Vagina (tissue), 2 donors: ENCODE measurements at regions not wholly inside any gene's neighbourhood (a gene's known extent, or its start where the extent isn't known, plus 50 kb on each side); places are given as distances from the start of the nearest gene placed in this dataset.

Source experiments
- DNase-seq, 2 donors: peaks; one replicate each; pipeline ENCODE4 v3.0.0-alpha.2; 2017; ENCODE audit errors: extremely low spot score in 2 of 2
- H3K27ac ChIP-seq: fragments of 200-600 bp; sonication (generic); one replicate; pipeline ENCODE4 v1.5.1; 2019
- H3K27me3 ChIP-seq: fragments of 200-600 bp; sonication (generic); one replicate; pipeline ENCODE4 v1.5.1; 2019
- H3K36me3 ChIP-seq, 2 donors: fragments of 200-600 bp; sonication (generic); one replicate each; pipeline ENCODE4 v1.5.1; 2017 to 2019
- H3K4me1 ChIP-seq: fragments of 200-600 bp; sonication (generic); one replicate; pipeline ENCODE4 v1.5.1; 2019
- H3K4me3 ChIP-seq, 2 donors: fragments of 200-600 bp; sonication (generic); 1 replicate in 1 of 2; 2 replicates in 1 of 2; pipeline ENCODE4 v1.5.1; 2016 to 2019
- H3K9me3 ChIP-seq: fragments of 200-600 bp; sonication (generic); one replicate; pipeline ENCODE4 v1.5.1; 2019
- POLR2A ChIP-seq, 2 donors: fragments of 450-650 bp; IDR thresholded peaks; one replicate each; pipeline ENCODE4 v1.6.1; 2017; ENCODE audit warnings: antibody characterized with exemption in 2 of 2, mild to moderate bottlenecking in 2 of 2, moderate library complexity in 2 of 2
- POLR2AphosphoS5 ChIP-seq, 2 donors: sonication (generic); formaldehyde crosslinking; IDR thresholded peaks; one replicate each; pipeline ENCODE4 v1.9.0; 2017; ENCODE audit warnings: antibody characterized with exemption in 2 of 2, mild to moderate bottlenecking in 2 of 2, low read depth in 1 of 2; ENCODE audit not compliant: insufficient read depth in 1 of 2
- intact Hi-C: fragments of 100-400 bp; cut with DNase I; formaldehyde crosslinking; loops from one replicate; pipeline ENCODE4 v1.15.1; 2023
- TF ChIP-seq, protein P1 (sequence below), 3 experiments: fragments of 450-650 bp in 2 of 3; fragments of 200-600 bp in 1 of 3; sonication (generic) in 1 of 3; IDR thresholded peaks; one replicate each; pipeline ENCODE4 v1.5.1; 2017 to 2019; ENCODE audit warnings: antibody characterized with exemption in 3 of 3, mild to moderate bottlenecking in 2 of 3, moderate library complexity in 2 of 3

GRCh38 chr12:88354691-88355090 is 212.6 kb downstream of the TMTC3 start:
- Histone ChIP-seq H3K4me3 (no peak overlapping the region), H3K27me3 (no peaks in the 10 kb centered on the region), H3K27ac (no peak overlapping the region), H3K9me3 (no peaks in the 10 kb centered on the region), H3K4me1 (no peaks in the 10 kb centered on the region), H3K36me3 (no peaks in the 10 kb centered on the region)
- DNase-seq: no peak
- intact Hi-C loops: no loop called here
- TF ChIP-seq POLR2AphosphoS5 (IDR thresholded peaks at IDR 0.05; ENCODE audit: insufficient read depth in 1 of 2, low read depth in 1 of 2): no peak
- no peak for TF ChIP-seq POLR2A (IDR thresholded peaks at IDR 0.05)
- TF ChIP-seq, protein P1, sequence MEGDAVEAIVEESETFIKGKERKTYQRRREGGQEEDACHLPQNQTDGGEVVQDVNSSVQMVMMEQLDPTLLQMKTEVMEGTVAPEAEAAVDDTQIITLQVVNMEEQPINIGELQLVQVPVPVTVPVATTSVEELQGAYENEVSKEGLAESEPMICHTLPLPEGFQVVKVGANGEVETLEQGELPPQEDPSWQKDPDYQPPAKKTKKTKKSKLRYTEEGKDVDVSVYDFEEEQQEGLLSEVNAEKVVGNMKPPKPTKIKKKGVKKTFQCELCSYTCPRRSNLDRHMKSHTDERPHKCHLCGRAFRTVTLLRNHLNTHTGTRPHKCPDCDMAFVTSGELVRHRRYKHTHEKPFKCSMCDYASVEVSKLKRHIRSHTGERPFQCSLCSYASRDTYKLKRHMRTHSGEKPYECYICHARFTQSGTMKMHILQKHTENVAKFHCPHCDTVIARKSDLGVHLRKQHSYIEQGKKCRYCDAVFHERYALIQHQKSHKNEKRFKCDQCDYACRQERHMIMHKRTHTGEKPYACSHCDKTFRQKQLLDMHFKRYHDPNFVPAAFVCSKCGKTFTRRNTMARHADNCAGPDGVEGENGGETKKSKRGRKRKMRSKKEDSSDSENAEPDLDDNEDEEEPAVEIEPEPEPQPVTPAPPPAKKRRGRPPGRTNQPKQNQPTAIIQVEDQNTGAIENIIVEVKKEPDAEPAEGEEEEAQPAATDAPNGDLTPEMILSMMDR (IDR thresholded peaks at IDR 0.05): no peak

DNA sequence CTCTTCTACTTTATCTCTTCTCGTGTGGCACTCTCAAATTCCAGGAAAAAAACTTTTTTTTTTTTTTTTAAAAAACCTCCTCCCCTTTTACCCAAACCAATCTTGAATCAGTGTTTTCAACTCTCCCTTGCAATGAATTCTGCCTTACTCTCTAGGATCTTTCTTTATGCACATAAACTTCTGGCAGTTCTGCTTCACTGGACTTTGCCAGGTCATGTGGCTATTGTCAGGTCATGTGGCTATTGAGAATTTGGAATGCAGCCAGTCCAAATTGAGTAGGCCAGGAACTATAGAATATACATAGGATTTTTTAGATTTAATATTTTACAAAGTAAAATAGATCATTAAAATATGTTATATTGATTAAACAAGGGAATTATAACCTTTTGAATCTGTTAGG is 218.2 kb downstream of the TMTC3 start:
- no peak overlapping the region for H3K4me3 ChIP-seq

DNA sequence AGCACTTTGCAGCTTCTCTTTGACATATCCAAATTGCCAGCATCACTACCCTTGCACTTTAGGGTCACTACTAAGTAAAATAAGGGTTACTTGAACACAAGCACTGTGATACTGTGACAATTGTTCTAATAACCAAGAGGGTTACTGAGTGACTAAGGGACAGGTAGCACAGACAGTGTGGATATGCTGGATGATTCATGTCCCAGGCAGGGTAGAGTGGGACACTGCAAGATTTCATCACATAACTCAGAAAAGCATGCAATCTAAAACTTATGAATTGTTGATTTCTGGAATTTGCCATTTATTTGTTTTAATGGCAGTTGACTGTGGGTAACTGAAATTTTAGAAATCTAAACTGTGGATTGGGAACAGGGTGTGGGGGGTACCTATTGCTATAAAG is 218.8 kb downstream of the KITLG start:
- H3K27me3 ChIP-seq: no peaks in the 10 kb centered on the region
- H3K27ac ChIP-seq: no peak overlapping the region
- DNase-seq: no peak
- TF ChIP-seq, protein P1 (IDR thresholded peaks at IDR 0.05): no peak
- TF ChIP-seq POLR2AphosphoS5 (IDR thresholded peaks at IDR 0.05; ENCODE audit: insufficient read depth in 1 of 2, low read depth in 1 of 2) (no peak), POLR2A (IDR thresholded peaks at IDR 0.05) (no peak)
- intact Hi-C loops: no loop called here
- H3K4me3 ChIP-seq: no peak overlapping the region
- H3K9me3 ChIP-seq: no peaks in the 10 kb centered on the region
- peaks cover 12% of the 10 kb centered on the region for H3K4me1 ChIP-seq
- H3K36me3 ChIP-seq: no peaks in the 10 kb centered on the region

More for the DNA sequence above, 218.2 kb downstream of the TMTC3 start:
- no peak overlapping the region for H3K27ac ChIP-seq
- H3K27me3 ChIP-seq: no peaks in the 10 kb centered on the region
- TF ChIP-seq POLR2AphosphoS5 (IDR thresholded peaks at IDR 0.05; ENCODE audit: insufficient read depth in 1 of 2, low read depth in 1 of 2): no peak
- TF ChIP-seq, protein P1 (IDR thresholded peaks at IDR 0.05): no peak
- no peak for TF ChIP-seq POLR2A (IDR thresholded peaks at IDR 0.05)
- no peak for DNase-seq
- H3K36me3 ChIP-seq: no peaks in the 10 kb centered on the region
- no peaks in the 10 kb centered on the region for H3K9me3 ChIP-seq
- peaks cover 12% of the 10 kb centered on the region for H3K4me1 ChIP-seq
- intact Hi-C loops: no loop called here

DNA sequence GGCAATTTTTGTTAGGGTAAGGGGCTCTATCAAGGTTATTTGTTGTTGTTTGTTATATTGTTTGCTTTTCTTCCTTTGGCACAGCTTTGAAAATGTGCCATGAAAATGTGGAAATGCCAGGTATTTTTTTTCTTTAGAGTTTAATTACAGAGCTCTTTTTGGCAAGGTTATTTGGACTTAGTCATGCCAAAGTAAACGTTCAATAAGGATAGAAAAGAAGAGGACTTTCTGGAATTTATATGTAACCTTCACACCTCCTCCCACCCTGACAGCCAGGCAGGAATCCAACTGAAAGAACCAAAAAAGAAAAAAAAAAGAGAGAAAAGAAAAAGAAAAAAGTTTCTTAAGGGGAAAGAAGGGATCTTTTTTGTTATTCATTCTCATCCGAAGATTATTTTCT is 217.8 kb downstream of the KITLG start:
- intact Hi-C loops: no loop called here
- Histone ChIP-seq H3K4me3 (no peak overlapping the region), H3K9me3 (no peaks in the 10 kb centered on the region), H3K27me3 (no peaks in the 10 kb centered on the region), H3K4me1 (peaks cover 12% of the 10 kb centered on the region), H3K36me3 (no peaks in the 10 kb centered on the region), H3K27ac (no peak overlapping the region)
- DNase-seq: no peak
- TF ChIP-seq POLR2A (IDR thresholded peaks at IDR 0.05) (no peak), POLR2AphosphoS5 (IDR thresholded peaks at IDR 0.05; ENCODE audit: insufficient read depth in 1 of 2, low read depth in 1 of 2) (no peak)
- TF ChIP-seq, protein P1 (IDR thresholded peaks at IDR 0.05): no peak

DNA sequence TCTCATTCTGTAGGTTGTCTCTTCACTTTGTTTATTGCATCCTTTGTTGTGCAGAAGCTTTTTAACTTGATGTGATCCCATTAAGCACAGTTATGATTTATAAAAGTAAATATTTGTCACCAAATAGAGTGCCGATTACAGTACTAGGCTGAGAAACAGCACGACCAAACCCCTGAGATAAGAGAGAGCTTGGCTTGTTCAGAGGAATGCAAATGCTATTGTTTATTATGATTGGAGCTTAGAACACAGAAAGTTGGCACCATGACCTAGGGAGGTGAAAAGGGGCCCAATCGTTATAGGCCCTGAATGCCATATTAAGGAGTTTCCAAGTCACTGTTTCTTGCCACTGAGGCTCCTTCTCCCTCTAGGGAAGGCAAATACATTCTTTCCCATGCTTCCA is 214.9 kb downstream of the KITLG start:
- Histone ChIP-seq H3K27me3 (no peaks in the 10 kb centered on the region), H3K36me3 (no peaks in the 10 kb centered on the region), H3K4me3 (no peak overlapping the region), H3K9me3 (no peaks in the 10 kb centered on the region), H3K4me1 (peaks cover 12% of the 10 kb centered on the region), H3K27ac (no peak overlapping the region)
- DNase-seq: no peak
- intact Hi-C loops: no loop called here
- TF ChIP-seq, protein P1 (IDR thresholded peaks at IDR 0.05): no peak
- no peak for TF ChIP-seq POLR2AphosphoS5 (IDR thresholded peaks at IDR 0.05; ENCODE audit: insufficient read depth in 1 of 2, low read depth in 1 of 2)
- TF ChIP-seq POLR2A (IDR thresholded peaks at IDR 0.05): no peak
